Keratinocyte (primary cell): ENCODE measurements at regions not wholly inside any gene's neighbourhood (a gene's known extent, or its start where the extent isn't known, plus 50 kb on each side); places are given as distances from the start of the nearest gene placed in this dataset.

Source experiments
- CTCF ChIP-seq, 3 experiments: IDR thresholded peaks in 1 of 3; conservative IDR thresholded peaks in 1 of 3; optimal IDR thresholded peaks in 1 of 3; 2 replicates in 2 of 3; 3 replicates in 1 of 3; pipeline versions ENCODE3 to v1.5.1; 2011; ENCODE audit warnings: low read length in 3 of 3, mild to moderate bottlenecking in 3 of 3, moderate library complexity in 2 of 3, control low read depth in 1 of 3, inconsistent platforms in 1 of 3; ENCODE audit not compliant: insufficient read depth in 2 of 3; ENCODE audit errors: extremely low read depth in 1 of 3
- EZH2 ChIP-seq: IDR thresholded peaks from one replicate; pipeline ENCODE4 v1.6.1; 2012; ENCODE audit warnings: inconsistent platforms, mild to moderate bottlenecking, low read length, moderate library complexity

GRCh38 chr4:107497054-107497453, 223.0 kb downstream of the PAPSS1 start:
- no peak for TF ChIP-seq CTCF (optimal IDR thresholded peaks at IDR 0.05 in 1 of 3, IDR thresholded peaks at IDR 0.05 in 1 of 3, conservative IDR thresholded peaks at IDR 0.05 in 1 of 3; ENCODE audit: extremely low read depth in 1 of 3, insufficient read depth in 2 of 3, low read length in 3 of 3)
- TF ChIP-seq EZH2, result no peak
